Loucy (cell line): ENCODE measurements at regions not wholly inside any gene's neighbourhood (a gene's known extent, or its start where the extent isn't known, plus 50 kb on each side); places are given as distances from the start of the nearest gene placed in this dataset.

Experiments
- CTCF ChIP-seq: fragments of 200-600 bp; sonication (generic); conservative IDR thresholded peaks from 2 replicates; pipeline ENCODE4 v1.5.1; 2014; ENCODE audit warnings: mild to moderate bottlenecking, antibody characterized with exemption, low read length
- EZH2phosphoT487 ChIP-seq: fragments of 200-600 bp; IDR thresholded peaks from 2 replicates; pipeline ENCODE4 v1.6.1; 2018; ENCODE audit warnings: antibody characterized with exemption, mild to moderate bottlenecking, moderate library complexity, borderline replicate concordance

GRCh38 chr13:104436555-104436954 is 1370.3 kb upstream of the SLC10A2 start:
- TF ChIP-seq CTCF (no peak), EZH2phosphoT487 (no peak)
